ENCODE measurements at regions not wholly inside any gene's neighbourhood (a gene's known extent, or its start where the extent isn't known, plus 50 kb on each side); places are given as distances from the start of the nearest gene placed in this dataset.
"Not testable (repeated sequence)": the region's sequence is repeated elsewhere in the genome, so short reads cannot be mapped to it uniquely, and the experiment has no call there.

DNA sequence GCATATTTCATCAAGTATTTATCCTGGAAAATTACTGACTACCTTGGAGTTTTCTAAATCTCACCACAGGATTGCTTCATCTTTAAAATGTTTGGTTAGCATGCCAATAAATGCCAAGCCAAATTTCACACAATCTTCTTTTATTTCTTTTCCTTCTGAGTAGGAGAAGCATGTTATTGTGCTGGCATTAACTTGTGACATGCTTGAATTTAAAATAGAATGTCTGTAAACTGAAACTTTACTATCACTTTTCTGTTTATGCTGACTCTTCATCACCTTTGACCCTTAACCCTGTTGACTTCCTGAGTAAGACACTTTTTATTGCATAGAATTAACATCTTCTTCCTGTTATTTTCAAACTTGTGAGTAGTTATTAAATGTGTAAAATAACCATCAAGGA lies 56.2 kb upstream of the LRRTM4 start:
- Histone ChIP-seq H3K4me1 (ENCODE audit: control insufficient read depth in 3 of 3, insufficient read depth in 2 of 3, low read depth in 1 of 3, low read length in 2 of 3) (no peaks in the 10 kb centered on the region), H3K9me3 (ENCODE audit: control insufficient read depth in 2 of 2, insufficient read depth in 1 of 2, low read depth in 1 of 2, low read length in 1 of 2) (no peaks in the 10 kb centered on the region), H3K36me3 (ENCODE audit: control insufficient read depth in 3 of 3, insufficient read depth in 2 of 3, low read depth in 1 of 3, low read length in 3 of 3) (no peaks in the 10 kb centered on the region), H3K27me3 (ENCODE audit: control insufficient read depth in 3 of 3, insufficient read depth in 3 of 3, low read length in 3 of 3) (no peaks in the 10 kb centered on the region), H3K4me3 (ENCODE audit: low read depth in 1 of 3, low read length in 3 of 3) (no peak overlapping the region), H3K27ac (ENCODE audit: low read depth in 1 of 3, low read length in 2 of 3) (no peak overlapping the region)
- FAIRE-seq (no peak), DNase-seq (peak; percentile 25 to 55)

DNA sequence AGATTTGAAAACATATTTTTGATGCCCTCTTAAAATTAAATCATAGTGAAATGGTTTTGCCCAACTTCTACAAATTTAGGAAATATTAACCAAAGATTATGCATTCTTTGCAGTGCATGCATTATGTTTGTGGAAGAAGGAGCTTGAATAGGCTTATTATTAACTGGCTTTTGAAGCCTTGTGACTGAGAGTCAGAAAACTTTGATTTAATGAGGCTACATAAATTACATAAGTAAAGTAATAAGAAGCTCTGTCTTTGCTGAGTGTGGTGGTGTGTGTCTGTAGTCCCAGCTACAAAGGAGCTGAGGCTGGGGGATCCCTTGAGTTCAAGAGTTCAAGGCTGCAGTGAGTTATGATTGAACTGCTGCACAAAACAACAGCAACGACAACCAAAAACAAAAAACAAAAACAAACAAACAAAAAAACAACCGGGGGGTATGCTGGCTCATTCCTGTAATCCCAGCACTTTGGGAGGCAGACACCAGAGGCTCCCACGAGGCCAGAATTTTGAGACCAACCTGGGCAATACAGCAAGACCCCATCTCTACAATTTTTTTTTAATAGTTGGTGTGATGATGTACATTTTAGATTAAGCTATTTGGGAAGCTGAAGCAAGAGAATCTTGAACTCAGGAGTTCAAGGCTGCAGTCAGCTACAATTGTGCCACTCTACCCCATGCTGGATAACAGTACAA lies 57.0 kb upstream of the LRRTM4 start:
- Histone ChIP-seq H3K36me3 (ENCODE audit: control insufficient read depth in 3 of 3, insufficient read depth in 2 of 3, low read depth in 1 of 3, low read length in 3 of 3) (no peaks in the 10 kb centered on the region), H3K9me3 (ENCODE audit: control insufficient read depth in 2 of 2, insufficient read depth in 1 of 2, low read depth in 1 of 2, low read length in 1 of 2) (no peaks in the 10 kb centered on the region), H3K4me3 (ENCODE audit: low read depth in 1 of 3, low read length in 3 of 3) (no peak overlapping the region), H3K4me1 (ENCODE audit: control insufficient read depth in 3 of 3, insufficient read depth in 2 of 3, low read depth in 1 of 3, low read length in 2 of 3) (no peaks in the 10 kb centered on the region), H3K27ac (ENCODE audit: low read depth in 1 of 3, low read length in 2 of 3) (no peak overlapping the region), H3K27me3 (ENCODE audit: control insufficient read depth in 3 of 3, insufficient read depth in 3 of 3, low read length in 3 of 3) (no peaks in the 10 kb centered on the region)
- FAIRE-seq (no peak), DNase-seq (no peak)
- 61 to 77% (median 65%) methylated on average over 3 of the region's 3 CpGs for WGBS, 3 donors

DNA sequence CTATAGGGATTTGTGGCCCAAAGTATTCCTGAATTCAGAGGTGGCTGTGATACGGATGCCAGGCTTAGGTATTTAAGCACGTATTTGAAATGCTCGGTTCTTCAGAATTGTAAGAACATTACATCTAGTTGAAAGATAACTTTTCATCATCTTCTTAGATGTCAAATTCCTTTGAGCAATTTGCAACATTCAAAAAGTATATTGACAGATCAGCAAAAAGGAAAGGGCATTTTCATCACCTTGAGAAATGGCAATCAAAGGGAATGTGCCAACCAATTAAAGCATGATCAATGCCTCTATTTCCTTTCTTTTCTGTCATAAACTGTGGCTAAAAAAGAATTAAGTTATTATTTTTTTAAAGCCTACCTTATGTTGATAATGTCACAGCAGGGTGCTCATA lies 66.3 kb upstream of the LRRTM4 start:
- 87 to 95% (median 92%) methylated on average over 3 of the region's 3 CpGs for WGBS, 3 donors

DNA sequence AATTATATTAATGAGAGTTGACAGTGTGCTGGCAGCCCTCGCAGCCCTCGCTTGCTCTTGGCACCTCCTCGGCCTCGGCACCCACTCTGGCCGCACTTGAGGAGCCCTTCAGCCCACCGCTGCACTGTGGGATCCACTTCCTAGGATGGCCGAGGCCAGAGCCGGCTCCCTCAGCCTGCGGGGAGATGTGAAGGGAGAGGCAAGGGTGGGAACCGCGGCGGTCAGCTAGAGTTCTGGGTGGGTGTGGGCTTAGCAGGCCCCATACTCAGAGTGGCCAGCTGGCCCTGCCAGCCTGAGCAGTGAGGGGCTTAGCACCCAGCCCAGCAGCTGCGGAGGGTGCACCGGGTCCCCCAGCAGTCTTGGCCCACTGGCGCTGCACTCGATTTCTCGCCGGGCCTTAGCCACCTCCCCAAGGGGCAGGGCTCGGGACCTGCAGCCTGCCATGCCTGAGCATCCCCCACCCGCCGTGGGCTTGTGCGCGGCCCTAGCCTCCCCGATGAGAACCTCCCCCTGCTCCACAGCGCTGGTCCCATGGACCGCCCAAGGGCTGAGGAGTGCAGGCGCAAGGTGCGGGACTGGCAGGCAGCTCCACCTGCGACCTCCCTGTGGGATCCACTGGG lies 68.2 kb upstream of the LRRTM4 start:
- no peak overlapping the region for H3K4me3 ChIP-seq (ENCODE audit: low read depth in 1 of 3, low read length in 3 of 3)
- WGBS, 3 donors, result 95 to 97% (median 95%) methylated on average over 22 to 29 of the region's 29 CpGs
- H3K27ac ChIP-seq (ENCODE audit: low read depth in 1 of 3, low read length in 2 of 3), result no peak overlapping the region
- no peaks in the 10 kb centered on the region for H3K36me3 ChIP-seq (ENCODE audit: control insufficient read depth in 3 of 3, insufficient read depth in 2 of 3, low read depth in 1 of 3, low read length in 3 of 3)
- no peaks in the 10 kb centered on the region for H3K4me1 ChIP-seq (ENCODE audit: control insufficient read depth in 3 of 3, insufficient read depth in 2 of 3, low read depth in 1 of 3, low read length in 2 of 3)
- H3K27me3 ChIP-seq (ENCODE audit: control insufficient read depth in 3 of 3, insufficient read depth in 3 of 3, low read length in 3 of 3), result no peaks in the 10 kb centered on the region
- DNase-seq (no peak), FAIRE-seq (no peak)
- no peaks in the 10 kb centered on the region for H3K9me3 ChIP-seq (ENCODE audit: control insufficient read depth in 2 of 2, insufficient read depth in 1 of 2, low read depth in 1 of 2, low read length in 1 of 2)

More for the DNA sequence above, 66.3 kb upstream of the LRRTM4 start:
- no peaks in the 10 kb centered on the region for H3K27me3 ChIP-seq (ENCODE audit: control insufficient read depth in 3 of 3, insufficient read depth in 3 of 3, low read length in 3 of 3)
- H3K27ac ChIP-seq (ENCODE audit: low read depth in 1 of 3, low read length in 2 of 3), result no peak overlapping the region
- FAIRE-seq (no peak), DNase-seq (no peak)
- H3K9me3 ChIP-seq (ENCODE audit: control insufficient read depth in 2 of 2, insufficient read depth in 1 of 2, low read depth in 1 of 2, low read length in 1 of 2), result no peaks in the 10 kb centered on the region
- no peak overlapping the region for H3K4me3 ChIP-seq (ENCODE audit: low read depth in 1 of 3, low read length in 3 of 3)
- no peaks in the 10 kb centered on the region for H3K4me1 ChIP-seq (ENCODE audit: control insufficient read depth in 3 of 3, insufficient read depth in 2 of 3, low read depth in 1 of 3, low read length in 2 of 3)
- H3K36me3 ChIP-seq (ENCODE audit: control insufficient read depth in 3 of 3, insufficient read depth in 2 of 3, low read depth in 1 of 3, low read length in 3 of 3), result no peaks in the 10 kb centered on the region

DNA sequence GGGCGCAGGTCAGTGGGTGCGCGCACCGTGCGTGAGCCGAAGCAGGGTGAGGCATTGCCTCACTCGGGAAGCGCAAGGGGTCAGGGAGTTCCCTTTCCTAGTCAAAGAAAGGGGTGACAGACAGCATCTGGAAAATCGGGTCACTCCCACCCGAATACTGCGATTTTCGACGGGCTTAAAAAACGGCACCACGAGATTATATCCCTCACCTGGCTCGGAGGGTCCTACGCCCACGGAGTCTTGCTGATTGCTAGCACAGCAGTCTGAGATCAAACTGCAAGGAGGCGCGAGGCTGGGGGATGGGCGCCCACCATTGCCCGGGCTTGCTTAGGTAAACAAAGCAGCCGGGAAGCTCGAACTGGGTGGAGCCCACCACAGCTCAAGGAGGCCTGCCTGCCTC lies 70.8 kb upstream of the LRRTM4 start:
- not testable (repeated sequence) for H3K4me1 ChIP-seq (ENCODE audit: control insufficient read depth in 3 of 3, insufficient read depth in 2 of 3, low read depth in 1 of 3, low read length in 2 of 3); H3K27ac ChIP-seq (ENCODE audit: low read depth in 1 of 3, low read length in 2 of 3); H3K36me3 ChIP-seq (ENCODE audit: control insufficient read depth in 3 of 3, insufficient read depth in 2 of 3, low read depth in 1 of 3, low read length in 3 of 3); FAIRE-seq; H3K9me3 ChIP-seq (ENCODE audit: control insufficient read depth in 2 of 2, insufficient read depth in 1 of 2, low read depth in 1 of 2, low read length in 1 of 2); DNase-seq; H3K27me3 ChIP-seq (ENCODE audit: control insufficient read depth in 3 of 3, insufficient read depth in 3 of 3, low read length in 3 of 3); H3K4me3 ChIP-seq (ENCODE audit: low read depth in 1 of 3, low read length in 3 of 3)
- WGBS, 3 donors, result 75 to 83% (median 83%) methylated on average over 14 to 24 of the region's 24 CpGs

DNA sequence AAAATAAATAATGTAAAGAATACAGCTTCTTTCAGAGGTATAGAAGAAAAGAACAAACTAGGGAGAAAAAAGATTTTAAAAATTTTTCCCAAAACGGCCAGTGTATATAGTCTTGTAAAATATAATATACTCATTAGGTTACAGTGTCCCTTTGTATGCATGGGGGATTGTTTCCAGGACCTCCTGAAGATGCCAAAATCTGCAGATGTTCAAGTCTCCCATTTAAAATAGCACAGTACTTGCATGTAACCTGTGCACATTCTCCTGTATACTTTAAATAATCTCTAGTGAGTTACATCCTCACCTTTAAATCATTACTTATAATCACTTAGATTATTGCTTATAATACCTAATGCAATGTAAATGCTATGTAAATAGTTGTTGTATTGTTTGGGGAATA lies 80.6 kb upstream of the LRRTM4 start:
- Histone ChIP-seq H3K9me3 (ENCODE audit: control insufficient read depth in 2 of 2, insufficient read depth in 1 of 2, low read depth in 1 of 2, low read length in 1 of 2) (no peaks in the 10 kb centered on the region), H3K4me1 (ENCODE audit: control insufficient read depth in 3 of 3, insufficient read depth in 2 of 3, low read depth in 1 of 3, low read length in 2 of 3) (peaks cover 0 to 5% (median 0%) of the 10 kb centered on the region in 3 donors), H3K27me3 (ENCODE audit: control insufficient read depth in 3 of 3, insufficient read depth in 3 of 3, low read length in 3 of 3) (no peaks in the 10 kb centered on the region), H3K27ac (ENCODE audit: low read depth in 1 of 3, low read length in 2 of 3) (no peak overlapping the region), H3K36me3 (ENCODE audit: control insufficient read depth in 3 of 3, insufficient read depth in 2 of 3, low read depth in 1 of 3, low read length in 3 of 3) (no peaks in the 10 kb centered on the region), H3K4me3 (ENCODE audit: low read depth in 1 of 3, low read length in 3 of 3) (no peak overlapping the region)
- FAIRE-seq, result no peak
- no peak for DNase-seq
- WGBS, 3 donors, result 49 to 52% (median 51%) methylated on average over 1 of the region's 1 CpG

DNA sequence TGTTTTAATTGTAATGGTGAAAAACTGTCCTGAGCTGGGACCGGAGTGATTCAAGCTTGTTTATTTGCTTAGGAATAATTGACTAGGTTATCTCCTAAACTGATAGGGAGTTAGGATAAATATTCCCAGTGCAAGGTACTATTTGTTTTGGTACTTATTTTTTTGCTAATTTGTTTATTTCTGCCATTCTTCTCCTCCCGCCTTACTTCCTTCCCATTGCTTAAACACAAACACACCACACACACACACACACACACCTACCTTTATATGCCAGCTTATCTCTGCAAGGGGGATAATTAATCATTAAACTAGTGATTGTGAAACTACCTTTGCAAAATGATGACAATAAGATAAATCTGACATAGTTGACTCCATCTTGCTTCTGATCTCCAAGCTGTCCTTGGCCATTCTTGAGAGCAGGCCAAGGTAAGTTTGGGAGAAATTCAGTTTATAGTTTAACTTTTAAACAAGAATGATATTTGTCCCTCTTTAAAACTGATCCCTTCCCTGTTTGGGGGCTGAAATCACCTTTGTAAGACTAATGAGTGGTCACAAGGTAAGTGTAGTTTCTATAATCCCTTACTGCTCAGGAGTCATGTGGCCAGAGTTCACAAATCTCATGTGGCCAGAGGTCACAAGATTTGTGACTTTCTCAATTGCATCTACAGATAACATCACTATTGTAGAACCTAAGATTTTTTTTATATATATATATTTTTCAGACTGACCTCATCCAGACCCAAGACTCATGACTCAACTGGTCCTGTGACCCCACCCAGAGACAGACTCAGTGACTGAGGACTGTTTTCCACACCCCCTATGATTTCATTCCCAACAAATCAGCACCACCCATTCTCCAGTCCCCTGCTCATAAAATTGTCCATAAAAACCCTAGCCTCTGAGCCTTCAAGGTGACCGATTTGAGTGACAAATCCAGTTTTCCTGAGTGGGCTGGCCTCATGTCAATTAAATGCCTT lies 83.1 kb upstream of the LRRTM4 start:
- peak; percentile 48 to 68 for DNase-seq
- FAIRE-seq, result no peak
- WGBS, 3 donors, result 35 to 53% (median 50%) methylated on average over 3 of the region's 3 CpGs
- Histone ChIP-seq H3K4me1 (ENCODE audit: control insufficient read depth in 3 of 3, insufficient read depth in 2 of 3, low read depth in 1 of 3, low read length in 2 of 3) (peaks cover 0 to 5% (median 0%) of the 10 kb centered on the region in 3 donors), H3K36me3 (ENCODE audit: control insufficient read depth in 3 of 3, insufficient read depth in 2 of 3, low read depth in 1 of 3, low read length in 3 of 3) (no peaks in the 10 kb centered on the region), H3K27me3 (ENCODE audit: control insufficient read depth in 3 of 3, insufficient read depth in 3 of 3, low read length in 3 of 3) (no peaks in the 10 kb centered on the region), H3K27ac (ENCODE audit: low read depth in 1 of 3, low read length in 2 of 3) (peak overlapping the region in 1 of 3 donors; percentile 60), H3K4me3 (ENCODE audit: low read depth in 1 of 3, low read length in 3 of 3) (no peak overlapping the region), H3K9me3 (ENCODE audit: control insufficient read depth in 2 of 2, insufficient read depth in 1 of 2, low read depth in 1 of 2, low read length in 1 of 2) (peaks cover 0 to 7% of the 10 kb centered on the region in 2 donors)

DNA sequence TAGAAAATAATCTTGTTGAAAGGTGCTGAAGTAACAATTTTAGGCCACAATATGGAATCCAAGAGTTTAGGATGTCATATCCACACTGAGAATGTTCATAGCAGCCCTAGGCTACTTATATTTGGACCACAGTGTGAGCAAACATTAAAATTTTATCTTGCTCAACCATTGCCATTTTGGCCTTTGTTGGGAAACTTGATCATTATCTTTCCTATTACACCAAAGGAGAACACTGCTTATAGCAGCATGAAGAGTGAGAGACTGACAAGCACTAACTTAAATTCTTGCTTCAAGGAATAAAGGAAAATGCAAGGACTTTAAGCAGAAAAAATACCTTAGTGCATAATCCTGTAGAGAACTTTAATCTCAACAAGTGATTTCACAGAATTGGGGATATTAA lies 86.3 kb upstream of the LRRTM4 start:
- DNase-seq (no peak), FAIRE-seq (no peak)
- Histone ChIP-seq H3K36me3 (ENCODE audit: control insufficient read depth in 3 of 3, insufficient read depth in 2 of 3, low read depth in 1 of 3, low read length in 3 of 3) (no peaks in the 10 kb centered on the region), H3K27ac (ENCODE audit: low read depth in 1 of 3, low read length in 2 of 3) (no peak overlapping the region), H3K9me3 (ENCODE audit: control insufficient read depth in 2 of 2, insufficient read depth in 1 of 2, low read depth in 1 of 2, low read length in 1 of 2) (peaks cover 0 to 10% of the 10 kb centered on the region in 2 donors), H3K27me3 (ENCODE audit: control insufficient read depth in 3 of 3, insufficient read depth in 3 of 3, low read length in 3 of 3) (peaks cover 0 to 2% (median 0%) of the 10 kb centered on the region in 3 donors), H3K4me3 (ENCODE audit: low read depth in 1 of 3, low read length in 3 of 3) (no peak overlapping the region), H3K4me1 (ENCODE audit: control insufficient read depth in 3 of 3, insufficient read depth in 2 of 3, low read depth in 1 of 3, low read length in 2 of 3) (peaks cover 0 to 5% (median 0%) of the 10 kb centered on the region in 3 donors)

Measured in small intestine (tissue), 7 donors.